Lung (tissue), 11 donors: ENCODE measurements at regions not wholly inside any gene's neighbourhood (a gene's known extent, or its start where the extent isn't known, plus 50 kb on each side); places are given as distances from the start of the nearest gene placed in this dataset.

Experiments used
- ATAC-seq: fragments of 200-7000 bp; cut with Tn5 transposase; one replicate; pipeline ENCODE4 v1.9.1; 2020; ENCODE audit warnings: moderate number of reproducible peaks; ENCODE audit not compliant: insufficient read depth, low FRiP score
- DNase-seq, 3 donors: peaks; one replicate each; pipeline ENCODE4 v3.0.0-alpha.2; 2013 to 2017
- H3K27ac ChIP-seq, 2 donors: one replicate each; pipeline ENCODE4 v1.5.1; 2013; ENCODE audit warnings: mild to moderate bottlenecking in 2 of 2, moderate library complexity in 2 of 2, control low read depth in 1 of 2, inconsistent platforms in 1 of 2, low read depth in 1 of 2, low read length in 1 of 2
- H3K27me3 ChIP-seq, 3 donors: one replicate each; pipeline ENCODE4 v1.5.1; 2013; ENCODE audit warnings: low read length in 2 of 3; ENCODE audit not compliant: control insufficient read depth in 3 of 3, insufficient read depth in 3 of 3
- H3K36me3 ChIP-seq, 4 donors: one replicate each; pipeline ENCODE4 v1.5.1; 2013; ENCODE audit warnings: low read length in 4 of 4, mild to moderate bottlenecking in 1 of 4, moderate library complexity in 1 of 4; ENCODE audit not compliant: control insufficient read depth in 4 of 4, insufficient read depth in 4 of 4
- H3K4me1 ChIP-seq, 5 donors: one replicate each; pipeline ENCODE4 v1.5.1; 2013; ENCODE audit warnings: low read length in 5 of 5, mild to moderate bottlenecking in 2 of 5, moderate library complexity in 1 of 5; ENCODE audit not compliant: control insufficient read depth in 5 of 5, insufficient read depth in 5 of 5
- H3K4me3 ChIP-seq: one replicate; pipeline ENCODE4 v1.5.1; 2013; ENCODE audit warnings: mild to moderate bottlenecking, control low read depth, moderate library complexity
- H3K9ac ChIP-seq, 2 donors: one replicate each; pipeline ENCODE4 v1.5.1; 2013; ENCODE audit warnings: low read length in 2 of 2, control low read depth in 1 of 2; ENCODE audit not compliant: insufficient read depth in 1 of 2
- H3K9me3 ChIP-seq, 4 donors: one replicate each; pipeline ENCODE4 v1.5.1; 2013; ENCODE audit warnings: low read length in 3 of 4, mild to moderate bottlenecking in 1 of 4, moderate library complexity in 1 of 4; ENCODE audit not compliant: control insufficient read depth in 4 of 4, insufficient read depth in 3 of 4
- CTCF ChIP-seq: IDR thresholded peaks from 2 replicates; pipeline ENCODE4 v1.5.1; 2012; ENCODE audit warnings: mild to moderate bottlenecking; ENCODE audit errors: control extremely low read depth, extremely low read depth
- WGBS, 2 donors: extraction: QIAGEN DNeasy Blood & Tissue Kit; methylation state at CpG; one replicate each; pipeline ENCODE4 v1.1.7; 2013; 5-methylcytosine and 5-hydroxymethylcytosine counted together
- donor health status: control.
- donor health status: control.
- donor health status: Bipolar disorder and iron deficiency.
- donor health status: healthy.
- donor health status: DM: yes; HTN: yes; CAD: no.

- no peak for TF ChIP-seq CTCF
- no peaks in the 10 kb centered on the region for H3K27me3 ChIP-seq
- no peak for ATAC-seq
Observed at GRCh38 chr2:128644718-128645256, 326.1 kb upstream of the HS6ST1 start.

DNA sequence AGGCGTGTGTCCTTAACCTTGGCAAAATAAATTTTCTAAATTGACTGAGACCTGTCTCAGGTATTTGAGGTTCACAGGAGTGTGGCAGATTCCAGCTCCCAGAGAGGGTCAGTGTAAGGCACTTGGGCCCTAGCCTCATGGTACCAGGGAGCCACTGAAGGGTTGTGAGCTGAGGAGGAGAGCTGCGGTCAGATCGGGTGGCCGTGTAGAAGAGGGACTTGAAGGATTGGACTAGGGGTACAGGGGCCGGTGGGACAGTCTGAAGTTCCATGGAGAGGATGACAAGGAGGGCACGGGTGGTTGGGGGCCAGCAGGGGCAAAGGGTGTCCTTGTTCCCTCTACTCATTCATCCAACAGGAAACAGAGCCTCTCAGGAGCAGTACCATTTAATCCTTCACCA is 327.0 kb upstream of the HS6ST1 start:
- no peak for ATAC-seq
- 88 to 90% methylated on average over 6 of the region's 6 CpGs for WGBS, 2 donors
- Histone ChIP-seq H3K9me3 (no peaks in the 10 kb centered on the region), H3K27me3 (no peaks in the 10 kb centered on the region), H3K36me3 (no peaks in the 10 kb centered on the region), H3K4me1 (no peaks in the 10 kb centered on the region), H3K27ac (no peak overlapping the region), H3K9ac (no peak overlapping the region), H3K4me3 (no peak overlapping the region)
- no peak for DNase-seq
- TF ChIP-seq CTCF = no peak

More at GRCh38 chr2:128644718-128645256, 326.1 kb upstream of the HS6ST1 start:
- H3K9ac ChIP-seq = no peak overlapping the region
- WGBS, 2 donors = 55 to 69% methylated on average over 2 of the region's 2 CpGs
- no peaks in the 10 kb centered on the region for H3K36me3 ChIP-seq
- no peaks in the 10 kb centered on the region for H3K9me3 ChIP-seq
- no peak overlapping the region for H3K27ac ChIP-seq
- no peak for DNase-seq
- H3K4me1 ChIP-seq = no peaks in the 10 kb centered on the region
- H3K4me3 ChIP-seq = no peak overlapping the region

GRCh38 chr2:128646091-128646490 is 327.4 kb upstream of the HS6ST1 start:
- H3K36me3 ChIP-seq = no peaks in the 10 kb centered on the region
- H3K4me1 ChIP-seq = no peaks in the 10 kb centered on the region
- WGBS, 2 donors = 94 to 96% methylated on average over 11 of the region's 11 CpGs
- H3K9ac ChIP-seq = no peak overlapping the region
- ATAC-seq = no peak
- H3K4me3 ChIP-seq = no peak overlapping the region
- no peaks in the 10 kb centered on the region for H3K9me3 ChIP-seq
- H3K27ac ChIP-seq = no peak overlapping the region
- TF ChIP-seq CTCF = no peak
- DNase-seq = no peak
- no peaks in the 10 kb centered on the region for H3K27me3 ChIP-seq

DNA sequence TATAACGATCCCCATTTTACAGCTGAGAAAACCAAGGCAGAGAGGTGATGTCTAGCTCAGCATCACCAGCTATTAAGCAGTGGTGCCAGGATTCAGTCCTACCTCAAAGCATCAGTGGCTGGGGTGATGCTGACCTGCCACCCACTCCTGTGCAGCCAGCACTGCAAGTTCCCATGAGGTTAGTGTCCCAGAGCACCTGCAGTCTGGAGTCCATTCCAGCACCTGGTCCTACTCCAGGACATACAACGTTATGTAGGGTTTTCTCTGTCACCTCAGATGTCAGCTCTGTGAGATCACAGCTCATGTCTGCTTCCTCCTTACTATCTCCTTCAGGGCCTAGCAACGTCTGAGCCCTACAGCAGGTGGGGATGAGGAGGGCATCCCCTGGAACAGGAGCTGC is 328.0 kb upstream of the HS6ST1 start:
- Histone ChIP-seq H3K4me3 (no peak overlapping the region), H3K4me1 (no peaks in the 10 kb centered on the region), H3K27ac (no peak overlapping the region), H3K36me3 (no peaks in the 10 kb centered on the region), H3K9ac (no peak overlapping the region), H3K27me3 (no peaks in the 10 kb centered on the region), H3K9me3 (no peaks in the 10 kb centered on the region)
- WGBS, 2 donors = 65 to 68% methylated on average over 3 of the region's 3 CpGs
- ATAC-seq (no peak), DNase-seq (no peak)
- no peak for TF ChIP-seq CTCF
